ENCODE measurements at regions not wholly inside any gene's neighbourhood (a gene's known extent, or its start where the extent isn't known, plus 50 kb on each side); places are given as distances from the start of the nearest gene placed in this dataset.

DNA sequence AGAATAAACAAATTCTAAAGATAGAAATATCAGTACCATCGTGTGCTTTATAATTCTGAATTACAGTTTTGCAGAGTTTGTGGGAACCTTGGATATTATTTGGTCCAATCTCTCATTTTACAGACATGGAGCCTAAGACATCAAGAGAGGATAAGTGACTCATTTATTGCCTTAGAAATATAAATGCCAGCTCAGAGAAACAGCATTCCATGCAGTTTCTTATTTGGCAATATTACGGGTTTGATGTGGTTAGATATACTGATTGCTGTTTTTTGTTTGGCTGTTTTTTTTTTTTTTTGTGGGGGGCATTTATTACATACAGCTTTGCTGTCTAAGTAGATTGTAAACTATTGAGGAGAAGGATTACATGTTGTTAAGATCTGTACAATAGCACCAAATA is 1241.1 kb upstream of the LRRTM1 start:
- no peaks in the 10 kb centered on the region for H3K4me1 ChIP-seq (ENCODE audit: insufficient read depth, low read length)
- H3K9me3 ChIP-seq (ENCODE audit: insufficient read depth, low read length, severe bottlenecking), result no peaks in the 10 kb centered on the region
- H2AFZ ChIP-seq (ENCODE audit: low read depth, low read length), result no peak overlapping the region
- H3K79me2 ChIP-seq (ENCODE audit: insufficient read depth, low read length), result no peaks in the 10 kb centered on the region
- DNase-seq (no peak), ATAC-seq (ENCODE audit: insufficient read depth, low read depth) (no peak)
- H3K9ac ChIP-seq (ENCODE audit: low read depth, low read length), result no peak overlapping the region
- TF ChIP-seq, protein P1, sequence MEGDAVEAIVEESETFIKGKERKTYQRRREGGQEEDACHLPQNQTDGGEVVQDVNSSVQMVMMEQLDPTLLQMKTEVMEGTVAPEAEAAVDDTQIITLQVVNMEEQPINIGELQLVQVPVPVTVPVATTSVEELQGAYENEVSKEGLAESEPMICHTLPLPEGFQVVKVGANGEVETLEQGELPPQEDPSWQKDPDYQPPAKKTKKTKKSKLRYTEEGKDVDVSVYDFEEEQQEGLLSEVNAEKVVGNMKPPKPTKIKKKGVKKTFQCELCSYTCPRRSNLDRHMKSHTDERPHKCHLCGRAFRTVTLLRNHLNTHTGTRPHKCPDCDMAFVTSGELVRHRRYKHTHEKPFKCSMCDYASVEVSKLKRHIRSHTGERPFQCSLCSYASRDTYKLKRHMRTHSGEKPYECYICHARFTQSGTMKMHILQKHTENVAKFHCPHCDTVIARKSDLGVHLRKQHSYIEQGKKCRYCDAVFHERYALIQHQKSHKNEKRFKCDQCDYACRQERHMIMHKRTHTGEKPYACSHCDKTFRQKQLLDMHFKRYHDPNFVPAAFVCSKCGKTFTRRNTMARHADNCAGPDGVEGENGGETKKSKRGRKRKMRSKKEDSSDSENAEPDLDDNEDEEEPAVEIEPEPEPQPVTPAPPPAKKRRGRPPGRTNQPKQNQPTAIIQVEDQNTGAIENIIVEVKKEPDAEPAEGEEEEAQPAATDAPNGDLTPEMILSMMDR (IDR thresholded peaks at IDR 0.05; ENCODE audit: borderline replicate concordance, extremely low read depth, low read length, poor library complexity, severe bottlenecking), result no peak
- no peak for TF ChIP-seq EZH2 (IDR thresholded peaks at IDR 0.05; ENCODE audit: borderline replicate concordance, low read depth, low read length, severe bottlenecking)
- H3K27ac ChIP-seq (ENCODE audit: low read length), result no peak overlapping the region
- H4K20me1 ChIP-seq (ENCODE audit: insufficient read depth, low read length), result no peaks in the 10 kb centered on the region
- no peaks in the 10 kb centered on the region for H3K36me3 ChIP-seq (ENCODE audit: insufficient read depth, low read length)
- no peak overlapping the region for H3K4me3 ChIP-seq (ENCODE audit: low read depth in 1 of 2, low read length in 2 of 2)
- H3K4me2 ChIP-seq (ENCODE audit: insufficient read depth, low read length), result no peak overlapping the region
- no peaks in the 10 kb centered on the region for H3K27me3 ChIP-seq (ENCODE audit: insufficient read depth, low read length, poor library complexity)

DNA sequence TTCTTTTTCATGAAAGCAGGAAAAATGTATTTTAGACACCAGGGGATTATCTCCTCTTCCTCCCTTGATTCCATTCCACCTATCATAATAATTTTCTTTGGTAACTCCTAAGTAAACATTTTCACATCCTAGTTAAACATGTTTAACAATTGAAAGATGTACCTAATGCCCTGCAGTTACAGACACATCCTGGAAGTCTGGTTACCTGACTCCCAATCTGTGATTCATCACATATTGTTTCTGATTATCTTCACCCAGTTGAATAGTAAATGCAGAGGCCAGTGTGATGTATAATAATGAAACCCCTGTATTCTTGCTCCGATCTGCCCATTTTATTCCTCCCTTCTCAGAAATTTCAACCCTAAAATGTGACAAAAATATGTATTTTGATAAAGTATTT is 1237.6 kb upstream of the LRRTM1 start:
- Histone ChIP-seq H2AFZ (ENCODE audit: low read depth, low read length) (no peak overlapping the region), H3K27me3 (ENCODE audit: insufficient read depth, low read length, poor library complexity) (no peaks in the 10 kb centered on the region), H3K9me3 (ENCODE audit: insufficient read depth, low read length, severe bottlenecking) (no peaks in the 10 kb centered on the region), H3K36me3 (ENCODE audit: insufficient read depth, low read length) (no peaks in the 10 kb centered on the region), H3K4me2 (ENCODE audit: insufficient read depth, low read length) (no peak overlapping the region), H3K4me3 (ENCODE audit: low read depth in 1 of 2, low read length in 2 of 2) (no peak overlapping the region), H3K9ac (ENCODE audit: low read depth, low read length) (no peak overlapping the region), H3K27ac (ENCODE audit: low read length) (no peak overlapping the region), H3K79me2 (ENCODE audit: insufficient read depth, low read length) (no peaks in the 10 kb centered on the region), H3K4me1 (ENCODE audit: insufficient read depth, low read length) (no peaks in the 10 kb centered on the region), H4K20me1 (ENCODE audit: insufficient read depth, low read length) (no peaks in the 10 kb centered on the region)
- DNase-seq (no peak), ATAC-seq (ENCODE audit: insufficient read depth, low read depth) (no peak)
- TF ChIP-seq EZH2 (IDR thresholded peaks at IDR 0.05; ENCODE audit: borderline replicate concordance, low read depth, low read length, severe bottlenecking), result no peak
- TF ChIP-seq, protein P1 (IDR thresholded peaks at IDR 0.05; ENCODE audit: borderline replicate concordance, extremely low read depth, low read length, poor library complexity, severe bottlenecking), result no peak

DNA sequence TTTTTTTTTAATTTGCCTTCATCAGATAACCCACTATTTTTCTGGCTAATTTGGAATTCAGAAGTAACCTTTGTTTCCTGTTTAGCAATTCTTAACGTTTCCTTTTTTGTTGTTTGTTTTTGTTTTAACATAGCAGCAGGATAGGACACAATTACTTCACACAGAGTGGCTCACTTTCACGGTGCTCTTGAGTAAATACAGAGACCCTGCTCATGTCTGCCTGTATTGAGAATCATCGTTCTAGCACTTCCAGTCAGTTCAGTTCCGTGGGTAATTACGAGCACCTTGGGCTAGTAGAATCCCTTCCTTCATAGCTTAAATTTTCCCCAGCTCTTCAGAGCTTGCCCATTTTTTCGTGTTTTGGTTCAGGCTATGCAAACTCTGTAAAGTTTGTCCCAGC is 1225.4 kb upstream of the LRRTM1 start:
- no peak overlapping the region for H3K4me2 ChIP-seq (ENCODE audit: insufficient read depth, low read length)
- no peaks in the 10 kb centered on the region for H3K4me1 ChIP-seq (ENCODE audit: insufficient read depth, low read length)
- DNase-seq, result no peak
- H4K20me1 ChIP-seq (ENCODE audit: insufficient read depth, low read length), result no peaks in the 10 kb centered on the region
- no peak for ATAC-seq (ENCODE audit: insufficient read depth, low read depth)
- no peaks in the 10 kb centered on the region for H3K36me3 ChIP-seq (ENCODE audit: insufficient read depth, low read length)
- no peak overlapping the region for H2AFZ ChIP-seq (ENCODE audit: low read depth, low read length)
- no peaks in the 10 kb centered on the region for H3K9me3 ChIP-seq (ENCODE audit: insufficient read depth, low read length, severe bottlenecking)
- TF ChIP-seq EZH2 (IDR thresholded peaks at IDR 0.05; ENCODE audit: borderline replicate concordance, low read depth, low read length, severe bottlenecking), result no peak
- TF ChIP-seq, protein P1 (IDR thresholded peaks at IDR 0.05; ENCODE audit: borderline replicate concordance, extremely low read depth, low read length, poor library complexity, severe bottlenecking), result no peak
- no peak overlapping the region for H3K9ac ChIP-seq (ENCODE audit: low read depth, low read length)
- no peak overlapping the region for H3K4me3 ChIP-seq (ENCODE audit: low read depth in 1 of 2, low read length in 2 of 2)
- no peaks in the 10 kb centered on the region for H3K27me3 ChIP-seq (ENCODE audit: insufficient read depth, low read length, poor library complexity)
- H3K27ac ChIP-seq (ENCODE audit: low read length), result no peak overlapping the region
- no peaks in the 10 kb centered on the region for H3K79me2 ChIP-seq (ENCODE audit: insufficient read depth, low read length)
